ENCODE measurements at regions not wholly inside any gene's neighbourhood (a gene's known extent, or its start where the extent isn't known, plus 50 kb on each side); places are given as distances from the start of the nearest gene placed in this dataset.

- DNase-seq (no peak), ATAC-seq (no peak)
- no peak overlapping the region for H3K4me3 Mint-ChIP-seq
- CTCF ChIA-PET, result no interaction called here
- peaks cover 4% of the 10 kb centered on the region for H3K9me3 Mint-ChIP-seq
- TF ChIP-seq, protein P1, sequence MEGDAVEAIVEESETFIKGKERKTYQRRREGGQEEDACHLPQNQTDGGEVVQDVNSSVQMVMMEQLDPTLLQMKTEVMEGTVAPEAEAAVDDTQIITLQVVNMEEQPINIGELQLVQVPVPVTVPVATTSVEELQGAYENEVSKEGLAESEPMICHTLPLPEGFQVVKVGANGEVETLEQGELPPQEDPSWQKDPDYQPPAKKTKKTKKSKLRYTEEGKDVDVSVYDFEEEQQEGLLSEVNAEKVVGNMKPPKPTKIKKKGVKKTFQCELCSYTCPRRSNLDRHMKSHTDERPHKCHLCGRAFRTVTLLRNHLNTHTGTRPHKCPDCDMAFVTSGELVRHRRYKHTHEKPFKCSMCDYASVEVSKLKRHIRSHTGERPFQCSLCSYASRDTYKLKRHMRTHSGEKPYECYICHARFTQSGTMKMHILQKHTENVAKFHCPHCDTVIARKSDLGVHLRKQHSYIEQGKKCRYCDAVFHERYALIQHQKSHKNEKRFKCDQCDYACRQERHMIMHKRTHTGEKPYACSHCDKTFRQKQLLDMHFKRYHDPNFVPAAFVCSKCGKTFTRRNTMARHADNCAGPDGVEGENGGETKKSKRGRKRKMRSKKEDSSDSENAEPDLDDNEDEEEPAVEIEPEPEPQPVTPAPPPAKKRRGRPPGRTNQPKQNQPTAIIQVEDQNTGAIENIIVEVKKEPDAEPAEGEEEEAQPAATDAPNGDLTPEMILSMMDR (IDR thresholded peaks at IDR 0.05), result no peak
- intact Hi-C loops (cut with micrococcal nuclease), result no loop called here
- H3K27me3 Mint-ChIP-seq, result no peaks in the 10 kb centered on the region
- no peaks in the 10 kb centered on the region for H3K36me3 Mint-ChIP-seq (ENCODE audit: low read depth)
- no peak overlapping the region for H3K27ac Mint-ChIP-seq
- POLR2A ChIA-PET, result no interaction called here
- H3K4me1 Mint-ChIP-seq (ENCODE audit: low read depth), result no peaks in the 10 kb centered on the region
Measured at GRCh38 chrX:5549512-5549911, 679.2 kb downstream of the NLGN4X start.

- ATAC-seq (no peak), DNase-seq (no peak)
- Mint-ChIP-seq H3K4me3 (no peak overlapping the region), H3K27ac (no peak overlapping the region), H3K4me1 (ENCODE audit: low read depth) (no peaks in the 10 kb centered on the region), H3K27me3 (no peaks in the 10 kb centered on the region), H3K9me3 (no peaks in the 10 kb centered on the region), H3K36me3 (ENCODE audit: low read depth) (no peaks in the 10 kb centered on the region)
- ChIA-PET POLR2A (no interaction called here), CTCF (no interaction called here)
- TF ChIP-seq, protein P1 (IDR thresholded peaks at IDR 0.05), result no peak
- intact Hi-C loops (cut with micrococcal nuclease), result no loop called here
Measured at GRCh38 chrX:5537098-5537497, 691.6 kb downstream of the NLGN4X start.

DNA sequence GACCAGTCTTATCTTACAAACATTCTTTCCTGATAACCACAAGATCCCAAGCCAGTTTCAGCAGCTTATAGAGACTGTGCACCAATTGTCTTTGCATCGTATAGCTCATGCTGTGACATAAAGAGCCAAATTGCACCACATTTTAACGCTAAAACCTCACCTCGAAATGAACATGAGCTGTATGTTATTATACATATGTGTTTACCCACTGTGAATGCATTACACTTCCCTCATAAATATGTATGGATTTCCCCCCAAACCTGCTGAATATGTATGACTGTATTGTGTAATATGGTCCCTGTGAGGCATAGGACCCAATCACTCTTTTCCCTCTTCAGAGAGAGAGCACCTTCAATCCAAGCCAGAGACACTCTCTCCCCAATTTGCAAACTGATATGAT lies 692.4 kb downstream of the NLGN4X start:
- no peaks in the 10 kb centered on the region for H3K27me3 Mint-ChIP-seq
- no peaks in the 10 kb centered on the region for H3K36me3 Mint-ChIP-seq (ENCODE audit: low read depth)
- POLR2A ChIA-PET, result no interaction called here
- no peaks in the 10 kb centered on the region for H3K4me1 Mint-ChIP-seq (ENCODE audit: low read depth)
- intact Hi-C loops (cut with micrococcal nuclease), result no loop called here
- H3K27ac Mint-ChIP-seq, result no peak overlapping the region
- H3K4me3 Mint-ChIP-seq, result no peak overlapping the region
- TF ChIP-seq, protein P1 (IDR thresholded peaks at IDR 0.05), result no peak
- no peak for DNase-seq
- H3K9me3 Mint-ChIP-seq, result no peaks in the 10 kb centered on the region
- ATAC-seq, result no peak
- CTCF ChIA-PET, result no interaction called here

- DNase-seq (no peak), ATAC-seq (no peak)
- TF ChIP-seq, protein P1 (IDR thresholded peaks at IDR 0.05), result no peak
- no peaks in the 10 kb centered on the region for H3K27me3 Mint-ChIP-seq
- peaks cover 2% of the 10 kb centered on the region for H3K9me3 Mint-ChIP-seq
- intact Hi-C loops (cut with micrococcal nuclease), result no loop called here
- H3K36me3 Mint-ChIP-seq (ENCODE audit: low read depth), result no peaks in the 10 kb centered on the region
- CTCF ChIA-PET, result no interaction called here
- H3K27ac Mint-ChIP-seq, result no peak overlapping the region
- H3K4me3 Mint-ChIP-seq, result no peak overlapping the region
- no peaks in the 10 kb centered on the region for H3K4me1 Mint-ChIP-seq (ENCODE audit: low read depth)
- POLR2A ChIA-PET, result no interaction called here
Measured at GRCh38 chrX:5528057-5528456, 700.6 kb downstream of the NLGN4X start.

DNA sequence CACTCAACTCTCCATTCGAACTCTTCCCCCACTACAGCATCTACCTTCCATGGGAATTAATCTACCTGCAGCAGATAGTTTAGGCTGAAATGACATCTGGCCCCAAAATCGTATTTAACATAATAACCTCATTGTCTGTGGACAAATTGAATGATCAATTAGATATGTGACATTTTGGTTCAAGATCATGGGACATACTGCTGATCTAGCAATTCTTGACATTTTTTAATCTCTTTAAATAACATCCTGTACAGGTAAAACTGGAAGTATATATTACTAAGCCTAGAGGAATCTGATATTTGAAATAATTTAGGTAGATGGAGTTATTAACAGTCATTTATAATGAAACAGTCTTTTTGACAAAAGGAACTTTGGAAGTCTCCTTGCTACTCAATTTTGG lies 702.5 kb downstream of the NLGN4X start:
- ChIA-PET POLR2A (no interaction called here), CTCF (no interaction called here)
- H3K4me1 Mint-ChIP-seq (ENCODE audit: low read depth), result no peaks in the 10 kb centered on the region
- TF ChIP-seq, protein P1 (IDR thresholded peaks at IDR 0.05), result no peak
- no peaks in the 10 kb centered on the region for H3K27me3 Mint-ChIP-seq
- no peaks in the 10 kb centered on the region for H3K36me3 Mint-ChIP-seq (ENCODE audit: low read depth)
- intact Hi-C loops (cut with micrococcal nuclease), result no loop called here
- no peak overlapping the region for H3K4me3 Mint-ChIP-seq
- H3K27ac Mint-ChIP-seq, result no peak overlapping the region
- peaks cover 2% of the 10 kb centered on the region for H3K9me3 Mint-ChIP-seq
- DNase-seq, result no peak
- no peak for ATAC-seq
